ENCODE measurements at regions not wholly inside any gene's neighbourhood (a gene's known extent, or its start where the extent isn't known, plus 50 kb on each side); places are given as distances from the start of the nearest gene placed in this dataset.

- H3K4me3 ChIP-seq (ENCODE audit: low read depth, low read length) = no peak overlapping the region
- TF ChIP-seq CTCF (IDR thresholded peaks at IDR 0.05; ENCODE audit: insufficient read depth, low read length) = no peak
- DNase-seq (ENCODE audit: low read depth) = no peak
Measured at GRCh38 chr13:39202746-39203145, 164.5 kb downstream of the NHLRC3 start.

- no peak for DNase-seq (ENCODE audit: low read depth)
- H3K4me3 ChIP-seq (ENCODE audit: low read depth, low read length) = no peak overlapping the region
- no peak for TF ChIP-seq CTCF (IDR thresholded peaks at IDR 0.05; ENCODE audit: insufficient read depth, low read length)
Measured at GRCh38 chr13:39208636-39209035, 170.4 kb downstream of the NHLRC3 start.

- TF ChIP-seq CTCF (IDR thresholded peaks at IDR 0.05; ENCODE audit: insufficient read depth, low read length) = no peak
- DNase-seq (ENCODE audit: low read depth) = peak; percentile 32
- H3K4me3 ChIP-seq (ENCODE audit: low read depth, low read length) = no peak overlapping the region
Measured at GRCh38 chr13:39209731-39210531, 171.7 kb downstream of the NHLRC3 start.

GRCh38 chr13:39210961-39211534 lies 172.8 kb downstream of the NHLRC3 start:
- TF ChIP-seq CTCF (IDR thresholded peaks at IDR 0.05; ENCODE audit: insufficient read depth, low read length) = no peak
- no peak for DNase-seq (ENCODE audit: low read depth)
- H3K4me3 ChIP-seq (ENCODE audit: low read depth, low read length) = no peak overlapping the region

GRCh38 chr13:39215971-39216370 lies 177.7 kb downstream of the NHLRC3 start:
- H3K4me3 ChIP-seq (ENCODE audit: low read depth, low read length) = no peak overlapping the region
- TF ChIP-seq CTCF (IDR thresholded peaks at IDR 0.05; ENCODE audit: insufficient read depth, low read length) = no peak
- DNase-seq (ENCODE audit: low read depth) = no peak

- no peak for TF ChIP-seq CTCF (IDR thresholded peaks at IDR 0.05; ENCODE audit: insufficient read depth, low read length)
- no peak for DNase-seq (ENCODE audit: low read depth)
- H3K4me3 ChIP-seq (ENCODE audit: low read depth, low read length) = no peak overlapping the region
Measured at GRCh38 chr13:39217471-39217870, 179.2 kb downstream of the NHLRC3 start.

Data from fibroblast of the aortic adventitia (primary cell).